Muscle layer of colon (tissue), 2 donors: ENCODE measurements at regions not wholly inside any gene's neighbourhood (a gene's known extent, or its start where the extent isn't known, plus 50 kb on each side); places are given as distances from the start of the nearest gene placed in this dataset.

Experiments used
- H3K27ac ChIP-seq: one replicate; pipeline ENCODE4 v1.7.0; 2013; ENCODE audit warnings: low read depth, mild to moderate bottlenecking, low read length, moderate library complexity
- H3K27me3 ChIP-seq, 2 donors: one replicate each; pipeline ENCODE4 v1.7.0; 2013; ENCODE audit warnings: low read length in 2 of 2, mild to moderate bottlenecking in 2 of 2; ENCODE audit not compliant: insufficient read depth in 2 of 2, control insufficient read depth in 1 of 2
- H3K36me3 ChIP-seq: one replicate; pipeline ENCODE4 v1.7.0; 2013; ENCODE audit warnings: mild to moderate bottlenecking, low read length; ENCODE audit not compliant: insufficient read depth
- H3K4me1 ChIP-seq: one replicate; pipeline ENCODE4 v1.7.0; 2013; ENCODE audit warnings: mild to moderate bottlenecking, low read length; ENCODE audit not compliant: insufficient read depth
- H3K4me3 ChIP-seq, 2 donors: one replicate each; pipeline ENCODE4 v1.7.0; 2013; ENCODE audit warnings: low read length in 2 of 2, low read depth in 1 of 2, mild to moderate bottlenecking in 1 of 2, moderate library complexity in 1 of 2
- H3K9ac ChIP-seq: one replicate; pipeline ENCODE4 v1.7.0; 2013; ENCODE audit warnings: low read length
- H3K9me3 ChIP-seq: one replicate; pipeline ENCODE4 v1.7.0; 2013; ENCODE audit warnings: mild to moderate bottlenecking, low read length
- donor health status: abdominal sarcoma.
- donor health status: Adenocarcinoma of cecum.

DNA sequence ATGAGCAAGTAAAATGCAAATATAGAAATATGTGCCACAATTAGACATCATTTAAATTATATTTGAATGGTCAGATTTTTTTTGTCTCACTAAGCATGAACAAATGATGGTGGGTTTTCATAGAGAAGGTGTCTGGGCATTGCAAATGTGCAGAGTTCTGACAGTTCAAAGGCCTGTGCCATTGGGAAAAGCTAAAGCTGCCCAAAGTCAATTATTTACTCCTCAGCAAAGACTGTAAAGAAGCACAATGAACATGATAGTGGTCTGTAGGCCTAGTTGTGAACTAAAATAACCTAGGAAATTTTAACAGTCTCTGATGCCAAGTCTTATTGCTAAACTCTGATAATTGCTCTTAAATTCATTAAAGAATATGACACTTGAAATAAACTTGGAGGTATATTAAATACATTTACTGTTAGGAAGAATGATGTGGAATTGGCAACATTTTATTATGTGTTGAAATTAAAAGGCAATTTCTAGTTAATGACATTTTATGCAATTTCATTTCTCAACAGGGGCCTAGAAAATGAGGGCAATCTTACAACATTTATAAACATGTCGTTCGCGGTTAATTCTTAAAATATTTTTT lies 874.3 kb upstream of the ADAMTS5 start:
- Histone ChIP-seq H3K9ac (no peak overlapping the region), H3K36me3 (no peaks in the 10 kb centered on the region), H3K9me3 (no peaks in the 10 kb centered on the region), H3K27me3 (no peaks in the 10 kb centered on the region), H3K27ac (no peak overlapping the region), H3K4me3 (no peak overlapping the region), H3K4me1 (peaks cover 22% of the 10 kb centered on the region)

DNA sequence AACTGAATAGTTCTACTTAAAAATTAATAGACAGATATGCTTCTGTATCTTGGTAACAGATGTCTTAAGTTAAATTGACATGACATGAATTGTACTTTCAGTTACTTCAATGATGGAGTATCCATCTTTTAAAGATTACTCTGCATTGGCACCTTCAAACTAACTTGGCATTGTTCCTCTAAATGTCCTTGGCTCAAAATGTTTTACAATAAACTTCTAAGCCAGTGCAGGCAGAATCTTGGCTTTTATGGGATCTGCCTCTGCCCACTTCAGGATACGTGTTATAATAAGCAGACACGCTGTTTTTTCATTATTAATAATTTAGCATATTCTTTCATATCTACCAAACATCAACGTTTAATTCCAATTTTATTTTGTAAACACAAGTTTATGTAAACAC lies 873.4 kb upstream of the ADAMTS5 start:
- Histone ChIP-seq H3K9me3 (no peaks in the 10 kb centered on the region), H3K27me3 (no peaks in the 10 kb centered on the region), H3K27ac (peak overlapping the region; percentile 18), H3K4me3 (no peak overlapping the region), H3K4me1 (peaks cover 22% of the 10 kb centered on the region), H3K9ac (no peak overlapping the region), H3K36me3 (no peaks in the 10 kb centered on the region)

DNA sequence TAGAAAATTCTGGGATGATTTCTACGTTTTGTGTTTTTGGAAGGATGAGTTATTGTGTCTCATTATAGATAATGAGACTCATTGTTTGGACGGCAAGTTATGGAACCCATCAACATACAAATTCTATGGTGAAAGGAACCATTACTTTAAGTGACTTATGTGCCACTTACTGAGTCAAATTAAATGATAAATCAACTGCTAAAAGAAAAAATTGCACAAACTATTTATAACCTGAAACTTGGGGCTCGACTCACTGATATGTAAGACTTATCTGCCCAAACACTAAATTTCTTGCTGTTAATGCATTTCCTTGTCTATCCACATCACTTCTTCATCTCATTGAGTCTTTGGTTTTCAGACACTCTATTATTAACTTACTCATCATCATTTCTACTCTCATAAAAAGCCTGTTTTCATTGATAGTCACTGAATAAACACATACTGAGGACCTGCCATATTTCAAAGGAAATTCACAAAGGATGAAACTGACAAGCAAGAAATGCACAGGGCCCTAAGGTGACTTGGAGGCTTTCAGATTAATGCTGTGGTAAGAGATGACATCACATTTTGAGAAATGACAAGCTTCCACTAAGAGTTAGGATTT lies 872.7 kb upstream of the ADAMTS5 start:
- Histone ChIP-seq H3K36me3 (no peaks in the 10 kb centered on the region), H3K27me3 (no peaks in the 10 kb centered on the region), H3K4me1 (peaks cover 22% of the 10 kb centered on the region), H3K9ac (no peak overlapping the region), H3K27ac (peak overlapping the region; percentile 18), H3K4me3 (no peak overlapping the region), H3K9me3 (no peaks in the 10 kb centered on the region)

DNA sequence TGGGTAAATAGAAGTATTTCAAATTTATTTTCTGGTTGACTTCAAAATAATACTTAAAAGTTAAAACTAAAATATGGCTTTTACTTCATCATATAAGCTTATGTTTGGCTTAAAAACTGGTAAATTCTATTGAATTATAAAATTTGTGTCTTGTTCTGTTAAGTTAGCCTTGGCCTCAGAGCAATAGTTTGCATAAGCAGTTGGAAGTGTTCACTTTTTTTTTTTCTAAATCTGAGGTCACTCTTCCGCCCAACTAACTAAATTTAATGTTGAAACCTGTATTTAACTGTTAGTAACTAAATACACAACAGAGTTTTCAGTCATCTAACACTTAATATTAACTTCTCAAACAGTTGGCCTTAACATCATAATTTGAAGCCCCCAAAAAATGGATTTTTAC lies 871.7 kb upstream of the ADAMTS5 start:
- H3K27me3 ChIP-seq, result no peaks in the 10 kb centered on the region
- H3K9me3 ChIP-seq, result no peaks in the 10 kb centered on the region
- peaks cover 22% of the 10 kb centered on the region for H3K4me1 ChIP-seq
- H3K4me3 ChIP-seq, result no peak overlapping the region
- no peak overlapping the region for H3K27ac ChIP-seq
- H3K36me3 ChIP-seq, result no peaks in the 10 kb centered on the region
- no peak overlapping the region for H3K9ac ChIP-seq

DNA sequence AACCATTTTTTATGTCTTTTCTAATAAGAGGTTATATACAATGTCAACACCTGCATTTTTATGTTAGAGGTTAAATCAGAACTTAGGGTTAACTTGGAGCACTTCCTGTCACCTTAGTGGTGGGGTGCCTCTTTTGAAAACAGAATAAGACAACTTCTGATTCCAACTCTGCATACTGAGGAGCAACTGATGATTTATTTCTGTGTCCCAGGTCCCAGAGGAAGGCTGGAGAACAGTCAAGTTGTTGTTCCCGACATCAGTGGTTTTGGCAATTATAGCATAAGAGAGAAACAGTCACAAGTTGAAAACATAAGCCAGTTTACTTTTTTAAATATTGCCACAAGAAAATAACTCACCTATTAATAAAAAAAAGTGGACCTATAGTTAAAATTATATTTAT lies 871.0 kb upstream of the ADAMTS5 start:
- Histone ChIP-seq H3K9ac (no peak overlapping the region), H3K4me1 (peaks cover 22% of the 10 kb centered on the region), H3K27me3 (no peaks in the 10 kb centered on the region), H3K9me3 (no peaks in the 10 kb centered on the region), H3K27ac (no peak overlapping the region), H3K36me3 (no peaks in the 10 kb centered on the region), H3K4me3 (no peak overlapping the region)

DNA sequence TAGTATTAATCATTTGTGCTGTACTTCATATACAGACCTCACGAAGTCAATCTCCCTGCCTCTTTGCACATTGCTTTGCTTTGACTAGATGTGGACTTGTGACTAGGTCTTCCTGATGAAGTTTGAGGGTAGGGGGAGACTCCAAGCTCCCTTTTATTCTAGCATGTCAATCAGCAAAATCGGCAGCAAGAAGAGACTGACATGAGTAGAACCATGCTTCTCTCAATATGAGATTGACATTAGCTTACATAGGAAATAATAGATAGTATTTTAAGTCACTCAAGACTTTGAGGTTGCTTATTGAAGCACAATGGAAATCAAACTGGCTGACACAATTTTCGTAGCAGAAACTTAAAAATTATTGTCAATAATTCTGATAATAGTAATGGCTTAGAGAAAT lies 866.4 kb upstream of the ADAMTS5 start:
- Histone ChIP-seq H3K4me3 (no peak overlapping the region), H3K9ac (no peak overlapping the region), H3K27ac (no peak overlapping the region), H3K9me3 (no peaks in the 10 kb centered on the region), H3K27me3 (no peaks in the 10 kb centered on the region), H3K36me3 (no peaks in the 10 kb centered on the region), H3K4me1 (no peaks in the 10 kb centered on the region)

DNA sequence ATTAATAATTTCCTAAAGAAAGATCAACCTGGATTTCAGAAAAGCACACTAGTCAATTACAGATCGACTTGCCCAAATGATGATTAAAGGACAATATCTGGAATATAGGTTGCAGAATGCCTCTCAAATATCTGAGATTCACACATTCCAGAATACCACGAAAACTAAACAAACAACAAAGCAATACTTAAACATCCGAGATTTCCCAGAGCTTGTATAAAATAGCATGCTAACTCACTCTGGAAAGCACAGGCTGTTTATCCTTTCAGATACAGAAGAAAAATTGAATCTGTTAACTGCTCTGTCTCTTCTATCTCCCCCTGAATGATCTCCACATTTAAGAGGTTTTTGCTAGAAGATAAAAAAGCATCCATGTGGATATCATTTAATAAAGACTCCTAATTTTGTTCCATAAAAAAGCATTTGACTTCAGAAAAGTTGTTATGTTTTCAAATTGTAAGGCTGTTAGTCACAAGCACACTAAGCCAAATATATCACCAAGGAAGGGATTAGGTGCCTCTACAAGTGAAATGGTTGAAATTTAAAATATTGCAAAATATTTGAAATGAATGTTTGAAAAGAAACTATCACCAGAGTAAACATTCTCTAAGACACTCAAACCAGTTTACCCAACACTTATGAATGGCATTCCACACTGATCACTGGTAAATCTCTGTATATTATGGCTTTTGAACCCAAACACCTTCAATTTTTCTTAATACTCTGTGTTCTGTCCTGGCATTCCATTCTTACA lies 865.1 kb upstream of the ADAMTS5 start:
- H3K4me3 ChIP-seq, result no peak overlapping the region
- H3K4me1 ChIP-seq, result no peaks in the 10 kb centered on the region
- no peaks in the 10 kb centered on the region for H3K27me3 ChIP-seq
- H3K9me3 ChIP-seq, result no peaks in the 10 kb centered on the region
- H3K9ac ChIP-seq, result no peak overlapping the region
- no peaks in the 10 kb centered on the region for H3K36me3 ChIP-seq
- no peak overlapping the region for H3K27ac ChIP-seq

DNA sequence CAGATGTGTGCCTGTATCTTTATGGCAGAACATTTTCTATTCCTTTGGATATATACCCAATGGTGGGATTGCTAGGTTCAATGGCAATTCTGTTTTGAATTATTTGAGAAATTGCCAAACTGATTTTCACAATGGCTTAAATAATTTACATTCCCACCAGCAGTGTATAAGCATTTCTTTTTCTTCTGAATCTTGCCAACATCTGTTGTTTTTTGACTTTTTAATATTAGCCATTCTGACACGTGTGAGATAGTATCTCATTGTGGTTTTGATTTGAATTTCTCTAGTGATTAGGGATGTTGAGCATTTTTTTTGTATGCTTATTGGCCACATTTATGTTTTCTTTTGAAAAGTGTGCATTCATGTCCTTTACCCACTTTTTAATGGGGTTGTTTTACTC lies 864.3 kb upstream of the ADAMTS5 start:
- Histone ChIP-seq H3K4me1 (no peaks in the 10 kb centered on the region), H3K27ac (no peak overlapping the region), H3K4me3 (no peak overlapping the region), H3K27me3 (no peaks in the 10 kb centered on the region), H3K9ac (no peak overlapping the region), H3K9me3 (no peaks in the 10 kb centered on the region), H3K36me3 (no peaks in the 10 kb centered on the region)

DNA sequence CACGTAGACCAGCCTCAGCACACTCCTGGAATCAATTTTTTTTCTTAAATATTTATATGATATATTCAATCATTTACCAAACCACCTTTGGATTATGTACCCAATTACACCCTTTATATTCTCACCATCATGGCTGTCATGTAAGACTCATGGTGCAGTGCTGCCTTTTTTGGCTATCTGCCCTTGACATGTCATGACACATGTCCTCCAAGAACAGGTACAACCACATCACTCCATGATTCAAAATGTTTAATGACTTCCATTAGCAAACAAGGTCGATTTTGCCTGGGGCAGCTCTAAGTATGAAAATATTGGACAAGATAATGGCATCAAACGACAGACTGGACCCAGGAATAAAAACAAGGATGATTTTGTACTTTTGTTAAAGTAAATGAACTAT lies 861.1 kb upstream of the ADAMTS5 start:
- H3K27me3 ChIP-seq, result no peaks in the 10 kb centered on the region
- H3K9ac ChIP-seq, result no peak overlapping the region
- H3K4me3 ChIP-seq, result no peak overlapping the region
- H3K36me3 ChIP-seq, result no peaks in the 10 kb centered on the region
- H3K4me1 ChIP-seq, result no peaks in the 10 kb centered on the region
- no peaks in the 10 kb centered on the region for H3K9me3 ChIP-seq
- no peak overlapping the region for H3K27ac ChIP-seq

DNA sequence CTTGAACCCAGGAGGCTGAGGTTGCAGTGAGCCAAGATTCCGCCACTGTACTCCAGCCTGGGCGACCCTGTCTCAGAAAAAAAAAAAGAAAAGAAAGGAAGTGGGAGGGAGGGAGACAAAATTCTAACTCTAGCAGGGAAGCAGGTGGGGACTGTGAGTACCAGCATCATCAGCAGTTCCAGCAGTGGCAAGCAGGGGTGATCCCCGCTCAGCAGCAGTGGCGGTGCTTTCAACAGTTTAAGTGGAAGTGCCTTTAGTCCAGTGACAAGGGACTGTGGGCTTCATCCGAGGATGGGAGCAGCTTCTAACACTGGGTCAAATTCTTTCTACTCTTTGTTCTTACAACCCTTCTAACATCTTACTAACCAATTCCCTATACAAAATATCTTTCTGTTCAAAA lies 858.1 kb upstream of the ADAMTS5 start:
- Histone ChIP-seq H3K27ac (no peak overlapping the region), H3K9me3 (no peaks in the 10 kb centered on the region), H3K4me3 (no peak overlapping the region), H3K9ac (no peak overlapping the region), H3K4me1 (no peaks in the 10 kb centered on the region), H3K36me3 (no peaks in the 10 kb centered on the region), H3K27me3 (no peaks in the 10 kb centered on the region)

DNA sequence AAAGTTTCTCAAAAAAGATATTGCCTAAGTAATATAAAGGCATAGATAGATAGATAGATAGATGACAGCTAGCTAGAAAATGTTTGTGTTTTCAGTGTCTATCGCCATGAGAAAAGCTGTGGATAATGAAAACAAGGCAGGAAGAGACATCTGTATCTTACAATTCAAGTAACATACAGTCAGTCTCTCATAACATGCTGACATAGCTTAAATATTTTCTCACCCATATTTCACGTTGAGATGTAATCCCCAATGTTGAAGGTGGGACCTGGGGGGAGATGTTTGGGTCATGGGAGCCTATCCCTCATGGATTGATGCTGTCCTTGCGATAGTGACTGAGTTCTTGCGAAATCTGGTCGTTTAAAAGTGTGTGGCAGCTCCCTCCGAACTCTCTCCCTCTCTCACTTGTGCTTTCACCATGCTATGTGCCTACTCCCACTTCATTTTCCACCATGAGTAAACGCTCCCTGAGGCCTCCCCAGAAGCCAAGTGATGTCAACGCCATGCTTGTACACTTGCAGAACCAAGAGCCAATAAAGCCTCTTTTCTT lies 856.8 kb upstream of the ADAMTS5 start:
- Histone ChIP-seq H3K27me3 (no peaks in the 10 kb centered on the region), H3K4me1 (peaks cover 7% of the 10 kb centered on the region), H3K27ac (no peak overlapping the region), H3K9me3 (no peaks in the 10 kb centered on the region), H3K4me3 (no peak overlapping the region), H3K36me3 (no peaks in the 10 kb centered on the region), H3K9ac (no peak overlapping the region)
